HG03460 (cell line): ENCODE measurements at regions not wholly inside any gene's neighbourhood (a gene's known extent, or its start where the extent isn't known, plus 50 kb on each side); places are given as distances from the start of the nearest gene placed in this dataset.

Source experiments
- ATAC-seq: cut with Tn5 transposase; IDR thresholded peaks from one replicate; pipeline ENCODE4 v1.9.1; 2021; ENCODE audit not compliant: unreplicated experiment

GRCh38 chr1:173128742-173129141 lies 78.0 kb upstream of the TNFSF18 start:
- ATAC-seq = no peak

- no peak for ATAC-seq
These were observed 76.9 kb upstream of the TNFSF18 start for GRCh38 chr1:173127369-173128307.

DNA sequence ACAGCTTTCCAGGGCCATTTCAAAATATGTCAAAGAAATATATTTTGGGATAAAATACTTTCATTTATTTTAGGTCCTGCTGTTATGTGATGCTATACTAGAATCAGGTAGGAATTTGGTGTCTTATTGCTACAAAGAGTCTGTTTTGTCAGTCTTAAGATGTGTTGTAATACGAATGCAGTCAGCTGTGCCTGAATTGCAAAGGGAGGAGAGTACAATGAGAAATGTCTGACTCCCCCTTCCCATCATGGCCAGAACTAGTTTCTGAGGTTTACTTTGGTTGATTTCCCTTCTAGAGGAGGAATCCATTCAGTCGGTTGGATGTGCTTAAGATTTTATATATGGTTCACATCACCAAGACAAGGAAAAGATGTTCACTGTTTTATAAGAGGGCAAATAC lies 75.7 kb upstream of the TNFSF18 start:
- ATAC-seq = no peak

DNA sequence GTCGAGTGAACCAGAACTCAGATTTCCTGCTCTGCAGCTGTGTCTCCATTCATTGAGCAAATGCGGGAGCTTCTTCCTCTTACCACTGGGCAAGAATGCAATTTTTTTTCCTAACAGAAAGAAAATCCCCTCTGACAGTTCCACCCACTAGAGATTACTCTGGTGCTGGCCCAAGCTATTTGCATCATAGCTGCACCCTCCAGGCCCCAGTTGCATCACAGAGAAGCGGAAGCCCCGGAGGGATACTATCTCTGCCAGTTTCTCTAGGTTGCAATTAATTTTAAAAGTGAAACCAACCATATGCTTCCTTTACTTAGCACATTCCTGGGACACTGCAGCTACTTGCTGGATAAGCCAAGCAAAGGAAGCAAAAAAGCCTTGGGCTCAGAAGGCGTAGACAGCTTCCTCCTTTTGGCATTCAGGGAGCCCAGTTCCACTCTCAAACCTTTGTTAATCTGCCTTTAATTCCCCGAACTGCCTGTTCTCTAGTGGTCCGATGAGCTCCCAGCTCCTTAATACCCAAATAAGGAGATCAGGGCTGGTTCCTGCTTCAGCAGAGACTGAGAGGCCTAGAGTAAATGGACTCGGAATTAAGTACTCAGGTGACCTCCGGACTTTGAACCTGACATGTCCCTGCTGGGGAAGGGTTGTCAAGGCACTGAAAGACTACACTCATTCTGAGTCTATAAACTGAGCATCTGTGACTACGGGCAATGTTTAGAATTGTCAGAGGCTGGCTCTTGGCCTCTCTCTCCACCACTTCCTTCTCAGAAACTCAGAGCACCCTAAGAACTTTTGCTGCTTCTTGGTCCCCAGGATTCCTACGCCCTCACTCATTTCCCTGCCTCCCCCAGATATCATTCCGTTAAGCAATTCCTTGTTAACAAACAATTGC lies 72.5 kb upstream of the TNFSF18 start:
- ATAC-seq = no peak

DNA sequence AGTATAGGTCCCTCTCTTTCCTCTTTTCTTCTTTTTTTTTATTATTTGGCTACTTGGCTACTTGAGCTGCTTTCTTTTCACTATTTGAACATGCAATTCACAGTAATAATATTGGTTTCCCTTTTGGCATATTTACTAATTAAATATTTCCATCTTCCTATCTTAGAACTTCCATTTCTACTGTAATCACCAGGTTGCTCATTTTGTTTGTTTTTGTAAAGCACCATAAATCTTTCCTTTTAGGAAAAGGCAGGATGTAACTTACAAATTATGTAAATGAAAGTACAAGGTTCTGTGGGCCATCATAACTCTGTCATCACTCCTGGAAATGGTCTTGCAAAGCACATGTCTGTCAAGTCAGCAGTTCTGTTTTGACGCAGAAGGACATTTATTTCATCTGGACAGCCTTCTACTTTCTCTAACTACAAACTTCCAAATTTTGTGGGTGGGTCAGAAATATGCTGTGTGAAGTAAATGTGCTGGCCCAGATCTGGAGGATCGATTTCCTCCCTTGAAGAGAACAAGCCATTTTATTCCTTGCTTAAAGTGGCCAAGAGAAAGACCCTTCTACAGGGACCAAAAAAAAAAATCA lies 71.7 kb upstream of the TNFSF18 start:
- ATAC-seq = no peak

DNA sequence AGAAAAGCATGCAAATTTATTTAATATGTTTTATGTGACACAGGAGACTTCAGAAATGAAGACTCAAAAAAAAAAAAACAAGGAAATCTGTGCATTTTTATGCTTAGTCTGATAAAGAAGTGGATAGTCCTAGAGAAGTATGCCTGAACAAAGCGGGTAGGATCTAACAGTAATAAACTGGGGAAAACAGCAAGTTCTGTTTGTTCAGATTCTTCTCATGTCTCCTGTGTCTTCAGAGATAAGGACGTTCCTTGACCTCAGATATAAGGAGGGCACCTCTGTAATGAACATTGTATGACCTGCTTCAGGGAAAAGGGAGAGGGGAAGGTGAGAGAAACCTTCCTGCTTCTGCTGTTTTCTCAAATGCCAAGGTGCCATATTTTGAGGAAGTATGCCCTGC lies 67.7 kb upstream of the TNFSF18 start:
- ATAC-seq = no peak

GRCh38 chr1:173117761-173118160 lies 67.0 kb upstream of the TNFSF18 start:
- ATAC-seq = no peak

DNA sequence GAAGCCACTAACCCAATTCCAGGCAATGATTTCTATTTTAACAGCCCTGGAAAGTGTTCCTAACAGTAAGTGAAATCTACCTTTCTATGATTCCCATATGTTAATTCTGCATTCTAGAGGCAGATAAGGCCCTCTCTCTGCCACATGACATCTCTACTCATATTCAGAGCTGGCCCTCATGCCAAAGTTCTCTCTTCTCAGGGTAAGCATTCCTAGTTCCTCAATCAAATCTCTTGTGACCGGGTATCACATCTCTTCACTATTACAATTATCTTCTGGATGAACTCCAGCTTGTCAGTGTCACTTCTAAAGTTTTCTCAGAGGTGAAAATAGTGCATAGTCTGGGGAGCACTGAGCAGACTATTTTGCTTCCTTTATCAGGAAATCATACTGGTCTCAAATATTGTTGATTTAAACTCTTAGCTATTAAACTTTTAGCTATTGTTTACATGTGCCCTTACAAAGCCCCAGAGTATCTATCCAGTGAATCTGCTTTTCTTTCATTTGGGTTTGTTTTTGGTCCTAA lies 66.4 kb upstream of the TNFSF18 start:
- ATAC-seq = no peak

- no peak for ATAC-seq
These were observed 63.6 kb upstream of the TNFSF18 start for GRCh38 chr1:173114346-173114745.

DNA sequence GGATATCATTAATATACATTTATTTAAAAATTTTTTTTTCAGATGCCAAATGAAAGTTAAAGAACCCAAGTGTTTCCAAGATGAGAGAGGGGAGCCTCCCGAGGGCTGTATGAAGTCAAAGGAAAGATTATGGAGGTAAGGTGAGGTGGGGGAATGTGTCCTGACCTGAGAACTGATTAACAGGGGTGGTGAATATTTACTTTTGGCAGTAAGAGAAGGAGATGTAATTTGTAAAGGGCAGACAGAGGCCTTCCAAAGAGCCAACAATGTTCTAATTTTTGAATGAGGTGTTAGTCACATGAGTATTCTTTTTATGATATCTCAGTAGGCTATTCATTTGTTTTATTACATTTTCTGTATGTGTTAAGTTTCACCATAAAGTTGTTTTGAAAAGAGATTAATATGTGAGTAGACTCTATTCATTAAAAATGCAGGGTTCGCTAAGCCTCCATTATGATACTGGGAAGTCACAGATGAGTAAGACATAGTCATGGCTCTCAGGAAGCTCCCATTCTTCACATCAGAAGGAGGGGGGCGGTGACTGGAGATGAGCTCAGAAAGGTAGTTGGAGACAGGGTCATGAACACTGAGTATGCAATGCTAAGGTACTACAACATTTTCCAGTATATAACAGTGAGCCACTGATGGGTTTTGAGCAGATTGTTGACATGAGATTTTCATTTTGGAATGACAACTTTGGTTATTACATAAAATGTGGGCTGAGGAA lies 62.4 kb upstream of the TNFSF18 start:
- ATAC-seq = no peak

GRCh38 chr1:173112129-173112528 lies 61.4 kb upstream of the TNFSF18 start:
- peak; percentile 77 for ATAC-seq

GRCh38 chr1:173107696-173108095 lies 57.0 kb upstream of the TNFSF18 start:
- no peak for ATAC-seq

GRCh38 chr1:173103006-173103405 lies 52.3 kb upstream of the TNFSF18 start:
- no peak for ATAC-seq

- no peak for ATAC-seq
These were observed 50.8 kb upstream of the TNFSF18 start for GRCh38 chr1:173101589-173101988.

DNA sequence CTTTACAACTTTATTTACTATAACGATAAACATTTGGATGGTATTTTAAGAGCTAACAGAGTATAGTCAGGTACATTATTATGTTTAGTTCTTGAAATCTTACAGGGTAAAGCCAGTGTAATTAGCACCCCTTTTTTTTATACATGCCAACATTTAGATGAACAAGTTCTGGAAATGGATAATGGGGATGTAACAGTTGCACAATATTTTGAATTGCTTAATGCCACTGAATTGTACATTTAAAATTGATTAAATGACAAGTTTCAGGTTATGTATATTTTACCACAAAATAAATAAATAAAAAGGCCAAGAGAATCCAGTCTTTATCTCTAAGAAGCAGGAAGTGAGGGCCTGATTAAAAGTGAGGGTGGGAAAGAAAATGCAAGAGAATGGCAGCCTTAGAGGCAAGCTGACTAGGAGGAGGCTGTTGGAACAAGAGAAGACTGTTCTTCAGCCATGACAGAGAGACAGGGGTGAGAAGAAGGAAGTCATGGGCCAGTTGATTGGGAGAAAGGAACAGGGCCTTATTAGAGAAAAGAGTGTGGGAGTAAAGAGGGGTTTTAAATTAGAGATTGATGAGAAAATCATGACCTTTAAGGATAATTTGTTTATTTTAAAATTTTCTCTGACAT lies 49.9 kb upstream of the TNFSF18 start:
- no peak for ATAC-seq
